ENCODE measurements at regions not wholly inside any gene's neighbourhood (a gene's known extent, or its start where the extent isn't known, plus 50 kb on each side); places are given as distances from the start of the nearest gene placed in this dataset.

DNA sequence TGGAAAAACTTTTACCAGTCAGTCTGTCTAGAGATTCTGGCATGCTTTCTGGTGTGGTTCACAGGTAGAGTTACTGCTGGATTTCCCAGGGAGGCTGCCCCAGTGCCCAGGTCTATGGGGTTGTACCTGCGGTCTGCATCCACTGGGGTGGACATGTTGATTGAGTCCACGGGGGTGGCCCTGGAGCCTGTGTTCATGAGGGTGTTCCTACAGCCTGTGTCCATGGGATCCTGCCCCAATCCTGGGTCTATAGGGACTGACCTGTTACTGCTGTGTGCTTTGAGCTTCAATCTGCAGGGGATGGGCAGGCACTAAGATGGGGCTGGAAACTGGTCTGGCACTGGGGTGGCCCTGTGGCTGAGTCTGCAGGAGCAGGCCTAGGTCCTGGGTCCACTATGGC lies 54.5 kb upstream of the PRPS1L1 start:
- TF ChIP-seq, protein P1, sequence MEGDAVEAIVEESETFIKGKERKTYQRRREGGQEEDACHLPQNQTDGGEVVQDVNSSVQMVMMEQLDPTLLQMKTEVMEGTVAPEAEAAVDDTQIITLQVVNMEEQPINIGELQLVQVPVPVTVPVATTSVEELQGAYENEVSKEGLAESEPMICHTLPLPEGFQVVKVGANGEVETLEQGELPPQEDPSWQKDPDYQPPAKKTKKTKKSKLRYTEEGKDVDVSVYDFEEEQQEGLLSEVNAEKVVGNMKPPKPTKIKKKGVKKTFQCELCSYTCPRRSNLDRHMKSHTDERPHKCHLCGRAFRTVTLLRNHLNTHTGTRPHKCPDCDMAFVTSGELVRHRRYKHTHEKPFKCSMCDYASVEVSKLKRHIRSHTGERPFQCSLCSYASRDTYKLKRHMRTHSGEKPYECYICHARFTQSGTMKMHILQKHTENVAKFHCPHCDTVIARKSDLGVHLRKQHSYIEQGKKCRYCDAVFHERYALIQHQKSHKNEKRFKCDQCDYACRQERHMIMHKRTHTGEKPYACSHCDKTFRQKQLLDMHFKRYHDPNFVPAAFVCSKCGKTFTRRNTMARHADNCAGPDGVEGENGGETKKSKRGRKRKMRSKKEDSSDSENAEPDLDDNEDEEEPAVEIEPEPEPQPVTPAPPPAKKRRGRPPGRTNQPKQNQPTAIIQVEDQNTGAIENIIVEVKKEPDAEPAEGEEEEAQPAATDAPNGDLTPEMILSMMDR (IDR thresholded peaks at IDR 0.05; ENCODE audit: low read depth, low read length), result no peak
- TF ChIP-seq POLR2A (IDR thresholded peaks at IDR 0.05; ENCODE audit: extremely low read depth, insufficient read length), result no peak

All from NB4 (cell line).